NB4 (cell line): ENCODE measurements at regions not wholly inside any gene's neighbourhood (a gene's known extent, or its start where the extent isn't known, plus 50 kb on each side); places are given as distances from the start of the nearest gene placed in this dataset.

Experiments
- CTCF ChIP-seq: IDR thresholded peaks from one replicate; pipeline ENCODE4 v1.5.1; 2012; ENCODE audit warnings: low read depth, low read length
- MYC ChIP-seq: IDR thresholded peaks from 2 replicates; pipeline ENCODE4 v1.6.1; 2011; ENCODE audit warnings: low read depth, low read length
- POLR2A ChIP-seq: IDR thresholded peaks from 2 replicates; pipeline ENCODE4 v1.6.1; 2011; ENCODE audit warnings: mild to moderate bottlenecking; ENCODE audit not compliant: insufficient read length; ENCODE audit errors: extremely low read depth

- TF ChIP-seq CTCF (no peak), POLR2A (no peak), MYC (no peak)
Measured at GRCh38 chr4:171674781-171675180, 138.4 kb upstream of the GALNTL6 start.
